ENCODE measurements at regions not wholly inside any gene's neighbourhood (a gene's known extent, or its start where the extent isn't known, plus 50 kb on each side); places are given as distances from the start of the nearest gene placed in this dataset.

DNA sequence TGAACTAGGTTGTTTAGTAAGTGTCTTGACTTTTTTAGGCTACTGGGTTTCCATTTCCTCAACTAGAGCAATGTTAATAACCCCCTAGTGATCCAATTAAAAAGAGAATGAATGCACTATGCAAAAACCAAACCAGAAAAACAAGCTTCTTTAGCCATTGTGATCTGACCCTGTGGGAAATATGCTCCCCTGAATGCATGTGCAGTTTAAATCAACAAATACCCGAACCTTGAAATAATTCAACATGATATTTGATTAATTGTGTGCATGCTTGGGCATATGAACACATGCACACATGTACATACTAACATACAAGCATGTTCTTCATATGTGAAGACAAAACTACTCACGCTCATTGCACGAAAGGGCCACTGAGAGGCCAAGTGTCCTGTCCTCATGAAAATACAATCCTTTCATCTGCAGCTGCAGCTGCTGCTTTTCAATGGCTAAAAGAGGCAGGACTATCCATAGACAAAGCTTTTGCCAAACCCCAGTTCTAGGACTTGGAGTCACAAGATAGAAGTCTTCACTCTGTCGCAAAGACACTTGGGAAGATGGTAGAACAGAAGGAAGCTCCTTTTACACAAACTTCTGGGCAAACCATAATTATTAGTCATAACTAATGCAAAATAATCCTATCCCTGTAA, 207.1 kb upstream of the POU3F2 start:
- 72 to 75% methylated on average over 4 of the region's 4 CpGs for WGBS, 2 donors
- H3K4me1 ChIP-seq = no peaks in the 10 kb centered on the region

GRCh38 chr6:98633886-98634285, 200.5 kb upstream of the POU3F2 start:
- H3K4me3 ChIP-seq = no peak overlapping the region
- H3K27ac ChIP-seq = no peak overlapping the region
- TF ChIP-seq, protein P1, sequence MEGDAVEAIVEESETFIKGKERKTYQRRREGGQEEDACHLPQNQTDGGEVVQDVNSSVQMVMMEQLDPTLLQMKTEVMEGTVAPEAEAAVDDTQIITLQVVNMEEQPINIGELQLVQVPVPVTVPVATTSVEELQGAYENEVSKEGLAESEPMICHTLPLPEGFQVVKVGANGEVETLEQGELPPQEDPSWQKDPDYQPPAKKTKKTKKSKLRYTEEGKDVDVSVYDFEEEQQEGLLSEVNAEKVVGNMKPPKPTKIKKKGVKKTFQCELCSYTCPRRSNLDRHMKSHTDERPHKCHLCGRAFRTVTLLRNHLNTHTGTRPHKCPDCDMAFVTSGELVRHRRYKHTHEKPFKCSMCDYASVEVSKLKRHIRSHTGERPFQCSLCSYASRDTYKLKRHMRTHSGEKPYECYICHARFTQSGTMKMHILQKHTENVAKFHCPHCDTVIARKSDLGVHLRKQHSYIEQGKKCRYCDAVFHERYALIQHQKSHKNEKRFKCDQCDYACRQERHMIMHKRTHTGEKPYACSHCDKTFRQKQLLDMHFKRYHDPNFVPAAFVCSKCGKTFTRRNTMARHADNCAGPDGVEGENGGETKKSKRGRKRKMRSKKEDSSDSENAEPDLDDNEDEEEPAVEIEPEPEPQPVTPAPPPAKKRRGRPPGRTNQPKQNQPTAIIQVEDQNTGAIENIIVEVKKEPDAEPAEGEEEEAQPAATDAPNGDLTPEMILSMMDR (IDR thresholded peaks at IDR 0.05) = no peak
- no peak for TF ChIP-seq POLR2A (IDR thresholded peaks at IDR 0.05)
- no peaks in the 10 kb centered on the region for H3K4me1 ChIP-seq
- H3K36me3 ChIP-seq (ENCODE audit: low read depth, missing control alignments) = no peaks in the 10 kb centered on the region
- H3K27me3 ChIP-seq = no peaks in the 10 kb centered on the region
- no peak for DNase-seq
- intact Hi-C loops (cut with DNase I; ENCODE audit: low total_unique reads) = no loop called here
- no peaks in the 10 kb centered on the region for H3K9me3 ChIP-seq

More for the DNA sequence above, 207.1 kb upstream of the POU3F2 start:
- TF ChIP-seq, protein P1 (IDR thresholded peaks at IDR 0.05) = no peak
- no peak for TF ChIP-seq POLR2A (IDR thresholded peaks at IDR 0.05)
- H3K4me3 ChIP-seq = no peak overlapping the region
- intact Hi-C loops (cut with DNase I; ENCODE audit: low total_unique reads) = no loop called here
- no peak for DNase-seq
- no peaks in the 10 kb centered on the region for H3K36me3 ChIP-seq (ENCODE audit: low read depth, missing control alignments)
- no peaks in the 10 kb centered on the region for H3K9me3 ChIP-seq
- H3K27ac ChIP-seq = no peak overlapping the region
- H3K27me3 ChIP-seq = no peaks in the 10 kb centered on the region

GRCh38 chr6:98634569-98634968, 199.8 kb upstream of the POU3F2 start:
- no peak overlapping the region for H3K4me3 ChIP-seq
- WGBS, 2 donors = 58 to 65% methylated on average over 3 of the region's 3 CpGs
- H3K27ac ChIP-seq = no peak overlapping the region
- DNase-seq = no peak
- intact Hi-C loops (cut with DNase I; ENCODE audit: low total_unique reads) = no loop called here
- H3K4me1 ChIP-seq = no peaks in the 10 kb centered on the region
- TF ChIP-seq, protein P1 (IDR thresholded peaks at IDR 0.05) = no peak
- no peak for TF ChIP-seq POLR2A (IDR thresholded peaks at IDR 0.05)
- H3K36me3 ChIP-seq (ENCODE audit: low read depth, missing control alignments) = no peaks in the 10 kb centered on the region
- no peaks in the 10 kb centered on the region for H3K9me3 ChIP-seq
- no peaks in the 10 kb centered on the region for H3K27me3 ChIP-seq

GRCh38 chr6:98635191-98635590, 199.2 kb upstream of the POU3F2 start:
- Histone ChIP-seq H3K4me3 (no peak overlapping the region), H3K36me3 (ENCODE audit: low read depth, missing control alignments) (no peaks in the 10 kb centered on the region), H3K4me1 (no peaks in the 10 kb centered on the region), H3K27me3 (no peaks in the 10 kb centered on the region), H3K9me3 (no peaks in the 10 kb centered on the region), H3K27ac (no peak overlapping the region)
- no peak for DNase-seq
- intact Hi-C loops (cut with DNase I; ENCODE audit: low total_unique reads) = no loop called here
- TF ChIP-seq, protein P1 (IDR thresholded peaks at IDR 0.05) = no peak
- no peak for TF ChIP-seq POLR2A (IDR thresholded peaks at IDR 0.05)
- 86 to 89% methylated on average over 2 of the region's 2 CpGs for WGBS, 2 donors

- Histone ChIP-seq H3K27me3 (no peaks in the 10 kb centered on the region), H3K4me3 (no peak overlapping the region), H3K9me3 (no peaks in the 10 kb centered on the region), H3K36me3 (ENCODE audit: low read depth, missing control alignments) (no peaks in the 10 kb centered on the region), H3K27ac (no peak overlapping the region), H3K4me1 (no peaks in the 10 kb centered on the region)
- TF ChIP-seq POLR2A (IDR thresholded peaks at IDR 0.05) = no peak
- TF ChIP-seq, protein P1 (IDR thresholded peaks at IDR 0.05) = no peak
- WGBS, 2 donors = 16 to 22% methylated on average over 1 of the region's 1 CpG
- no peak for DNase-seq
- intact Hi-C loops (cut with DNase I; ENCODE audit: low total_unique reads) = no loop called here
These were observed 197.4 kb upstream of the POU3F2 start for GRCh38 chr6:98636941-98637340.

Data from testis (tissue), 2 donors.